ENCODE measurements at regions not wholly inside any gene's neighbourhood (a gene's known extent, or its start where the extent isn't known, plus 50 kb on each side); places are given as distances from the start of the nearest gene placed in this dataset.

DNA sequence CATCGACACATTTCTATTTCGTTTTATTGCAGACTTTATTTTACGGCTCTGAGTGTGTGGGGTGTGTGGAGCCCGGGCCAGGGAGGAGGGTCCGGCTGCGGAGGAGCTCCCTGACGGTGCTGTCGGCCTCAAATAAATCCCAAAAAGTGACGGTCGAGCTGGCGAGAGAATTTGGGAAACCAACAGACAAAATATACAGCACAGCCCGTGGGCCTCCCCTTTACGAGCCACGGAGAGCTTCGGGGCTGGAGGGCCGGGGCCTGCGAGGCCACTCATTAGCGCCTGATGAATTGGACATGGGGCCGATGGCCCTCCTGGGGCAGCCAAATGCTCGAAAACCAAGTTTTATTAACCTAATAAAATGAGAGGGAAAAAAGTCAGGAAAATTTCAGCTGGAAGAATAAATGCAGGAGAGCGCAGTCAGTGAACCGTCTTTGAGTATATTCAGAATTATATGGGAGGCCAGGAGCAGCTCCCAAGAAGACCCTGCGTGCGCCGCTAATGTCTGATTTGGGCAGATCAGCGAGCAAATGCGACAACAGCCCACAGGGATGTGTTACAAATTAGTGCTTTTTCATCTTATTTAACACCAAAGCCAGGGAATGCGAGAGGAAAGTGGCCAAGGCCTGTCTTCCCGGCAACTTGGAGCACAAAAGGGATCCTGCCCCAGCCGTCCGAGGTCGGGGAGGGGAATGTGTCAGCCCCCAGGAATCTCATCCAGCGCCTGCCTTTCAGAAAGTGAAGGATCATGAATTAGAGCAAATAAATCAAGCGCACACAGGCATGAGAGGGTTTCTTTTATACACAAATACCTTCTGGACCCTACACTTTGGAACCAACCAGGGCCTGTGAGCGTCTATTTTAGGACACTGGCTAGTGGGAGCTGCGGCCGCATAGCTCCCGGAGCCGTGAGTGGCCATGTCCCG is 249.1 kb downstream of the C16orf95 start:
- Mint-ChIP-seq H3K4me3 (ENCODE audit: unreplicated experiment) (no peak overlapping the region), H3K27me3 (ENCODE audit: low read depth) (no peaks in the 10 kb centered on the region), H3K4me1 (ENCODE audit: low read depth) (peaks cover 32% of the 10 kb centered on the region), H3K27ac (ENCODE audit: unreplicated experiment) (peak overlapping the region; percentile 36), H3K9me3 (ENCODE audit: low read depth) (no peaks in the 10 kb centered on the region), H3K36me3 (ENCODE audit: low read depth) (no peaks in the 10 kb centered on the region)
- TF ChIP-seq, protein P1, sequence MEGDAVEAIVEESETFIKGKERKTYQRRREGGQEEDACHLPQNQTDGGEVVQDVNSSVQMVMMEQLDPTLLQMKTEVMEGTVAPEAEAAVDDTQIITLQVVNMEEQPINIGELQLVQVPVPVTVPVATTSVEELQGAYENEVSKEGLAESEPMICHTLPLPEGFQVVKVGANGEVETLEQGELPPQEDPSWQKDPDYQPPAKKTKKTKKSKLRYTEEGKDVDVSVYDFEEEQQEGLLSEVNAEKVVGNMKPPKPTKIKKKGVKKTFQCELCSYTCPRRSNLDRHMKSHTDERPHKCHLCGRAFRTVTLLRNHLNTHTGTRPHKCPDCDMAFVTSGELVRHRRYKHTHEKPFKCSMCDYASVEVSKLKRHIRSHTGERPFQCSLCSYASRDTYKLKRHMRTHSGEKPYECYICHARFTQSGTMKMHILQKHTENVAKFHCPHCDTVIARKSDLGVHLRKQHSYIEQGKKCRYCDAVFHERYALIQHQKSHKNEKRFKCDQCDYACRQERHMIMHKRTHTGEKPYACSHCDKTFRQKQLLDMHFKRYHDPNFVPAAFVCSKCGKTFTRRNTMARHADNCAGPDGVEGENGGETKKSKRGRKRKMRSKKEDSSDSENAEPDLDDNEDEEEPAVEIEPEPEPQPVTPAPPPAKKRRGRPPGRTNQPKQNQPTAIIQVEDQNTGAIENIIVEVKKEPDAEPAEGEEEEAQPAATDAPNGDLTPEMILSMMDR (IDR thresholded peaks at IDR 0.05): no peak
- DNase-seq (ENCODE audit: low spot score): no peak

DNA sequence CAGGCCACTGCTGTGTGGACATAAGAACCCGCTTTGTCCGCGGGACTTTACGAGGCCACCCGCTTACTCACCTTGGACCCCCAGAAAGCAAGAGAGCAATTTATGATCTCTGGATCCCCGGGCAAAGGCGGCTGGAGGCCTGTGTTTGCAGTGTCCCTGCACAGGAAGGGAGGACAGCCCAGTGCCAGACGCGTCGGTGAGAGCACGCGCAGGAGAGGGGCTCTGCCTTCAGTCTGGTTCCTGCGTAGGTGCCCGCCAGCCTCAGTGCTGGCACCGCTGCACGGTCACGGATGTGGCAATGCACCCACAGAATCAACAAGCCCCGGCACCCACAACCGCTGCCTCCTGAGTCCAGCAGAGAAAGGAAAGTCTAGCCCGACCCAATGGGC is 248.4 kb downstream of the C16orf95 start:
- TF ChIP-seq, protein P1 (IDR thresholded peaks at IDR 0.05): no peak
- Mint-ChIP-seq H3K9me3 (ENCODE audit: low read depth) (no peaks in the 10 kb centered on the region), H3K27me3 (ENCODE audit: low read depth) (no peaks in the 10 kb centered on the region), H3K4me1 (ENCODE audit: low read depth) (peaks cover 27% of the 10 kb centered on the region), H3K36me3 (ENCODE audit: low read depth) (no peaks in the 10 kb centered on the region), H3K4me3 (ENCODE audit: unreplicated experiment) (no peak overlapping the region), H3K27ac (ENCODE audit: unreplicated experiment) (no peak overlapping the region)
- DNase-seq (ENCODE audit: low spot score): no peak

DNA sequence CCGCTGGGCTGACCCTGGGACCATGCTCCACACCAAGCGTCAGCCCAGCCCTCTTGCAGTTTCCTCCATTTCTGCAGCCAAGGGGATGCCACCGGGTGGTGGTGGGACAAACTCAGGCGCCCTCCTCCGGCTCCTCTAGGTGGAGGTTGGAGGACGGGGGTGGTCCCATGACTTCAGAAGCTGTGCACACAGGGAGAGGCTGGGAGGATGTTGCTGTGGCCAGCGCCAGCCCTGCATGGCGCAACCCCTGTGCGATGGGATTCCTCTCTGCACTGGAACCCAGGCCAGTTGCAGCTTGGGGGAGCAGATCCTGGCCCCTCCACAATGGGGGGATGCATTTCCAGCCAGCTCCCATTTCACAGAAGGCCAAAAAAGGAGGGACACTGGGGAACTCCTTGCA is 246.5 kb downstream of the C16orf95 start:
- Mint-ChIP-seq H3K4me1 (ENCODE audit: low read depth) (peaks cover 12% of the 10 kb centered on the region), H3K36me3 (ENCODE audit: low read depth) (no peaks in the 10 kb centered on the region), H3K27ac (ENCODE audit: unreplicated experiment) (no peak overlapping the region), H3K9me3 (ENCODE audit: low read depth) (no peaks in the 10 kb centered on the region), H3K4me3 (ENCODE audit: unreplicated experiment) (no peak overlapping the region), H3K27me3 (ENCODE audit: low read depth) (no peaks in the 10 kb centered on the region)
- TF ChIP-seq, protein P1 (IDR thresholded peaks at IDR 0.05): no peak
- no peak for DNase-seq (ENCODE audit: low spot score)

DNA sequence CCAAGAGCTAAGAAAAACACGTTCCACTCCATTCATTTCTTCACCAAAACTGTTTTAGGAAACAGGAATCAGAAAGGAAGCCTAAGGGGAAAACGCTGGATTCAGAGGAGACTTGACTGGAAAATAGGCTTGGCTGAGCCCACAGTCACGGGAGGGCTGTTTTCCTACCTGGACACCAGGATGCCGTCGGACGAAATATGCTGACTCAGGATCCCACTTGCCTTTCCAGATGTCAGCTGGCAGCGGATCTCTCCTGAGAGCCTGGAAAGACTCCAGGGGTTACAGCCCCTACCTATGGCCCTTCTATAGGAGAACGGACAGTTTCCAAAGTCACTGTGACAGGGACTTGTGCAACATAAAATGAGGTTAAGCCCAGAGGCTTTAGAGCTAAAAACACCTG is 245.1 kb downstream of the C16orf95 start:
- no peak overlapping the region for H3K27ac Mint-ChIP-seq (ENCODE audit: unreplicated experiment)
- peaks cover 12% of the 10 kb centered on the region for H3K4me1 Mint-ChIP-seq (ENCODE audit: low read depth)
- no peak overlapping the region for H3K4me3 Mint-ChIP-seq (ENCODE audit: unreplicated experiment)
- no peak for DNase-seq (ENCODE audit: low spot score)
- H3K36me3 Mint-ChIP-seq (ENCODE audit: low read depth): no peaks in the 10 kb centered on the region
- H3K27me3 Mint-ChIP-seq (ENCODE audit: low read depth): no peaks in the 10 kb centered on the region
- TF ChIP-seq, protein P1 (IDR thresholded peaks at IDR 0.05): no peak
- no peaks in the 10 kb centered on the region for H3K9me3 Mint-ChIP-seq (ENCODE audit: low read depth)

DNA sequence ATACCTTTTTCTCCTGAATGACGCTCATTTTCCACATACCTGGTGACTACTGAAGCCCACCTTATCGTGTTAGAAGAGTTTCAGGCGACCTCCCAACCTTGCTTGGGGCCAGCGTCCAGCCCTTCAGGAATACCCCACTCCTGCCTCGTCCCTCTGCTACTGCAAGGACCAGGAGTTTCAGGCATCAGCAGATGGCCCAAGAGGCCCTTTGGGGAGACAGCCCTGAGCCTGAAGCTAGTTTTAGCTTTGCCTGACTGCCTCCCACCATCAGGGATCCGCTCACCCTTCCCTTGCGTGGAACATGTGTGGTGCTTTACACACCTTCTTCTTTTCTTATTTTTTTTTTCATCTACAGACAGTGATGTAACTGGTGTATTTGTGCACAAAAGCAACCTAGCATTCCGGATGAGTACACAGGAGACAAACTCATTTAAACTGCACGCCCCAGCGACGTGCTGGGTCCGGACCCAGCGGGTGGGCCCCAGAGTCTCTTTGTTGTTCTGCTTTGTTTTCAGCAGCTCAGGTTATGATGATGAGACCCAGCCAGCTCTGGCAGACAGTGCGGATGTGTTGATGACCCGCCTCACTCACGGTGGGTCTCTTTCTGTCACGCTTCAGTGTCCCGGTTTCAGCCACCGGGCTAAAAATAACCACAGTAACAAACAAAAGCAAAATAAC is 242.4 kb downstream of the C16orf95 start:
- Mint-ChIP-seq H3K9me3 (ENCODE audit: low read depth) (peaks cover 9% of the 10 kb centered on the region), H3K4me3 (ENCODE audit: unreplicated experiment) (no peak overlapping the region), H3K27me3 (ENCODE audit: low read depth) (no peaks in the 10 kb centered on the region), H3K27ac (ENCODE audit: unreplicated experiment) (no peak overlapping the region), H3K36me3 (ENCODE audit: low read depth) (peaks cover 7% of the 10 kb centered on the region), H3K4me1 (ENCODE audit: low read depth) (peaks cover 5% of the 10 kb centered on the region)
- DNase-seq (ENCODE audit: low spot score): no peak
- TF ChIP-seq, protein P1 (IDR thresholded peaks at IDR 0.05): no peak
